ENCODE measurements at regions not wholly inside any gene's neighbourhood (a gene's known extent, or its start where the extent isn't known, plus 50 kb on each side); places are given as distances from the start of the nearest gene placed in this dataset.

- no peak for TF ChIP-seq CTCF (IDR thresholded peaks at IDR 0.05)
- no peak for TF ChIP-seq POLR2A (IDR thresholded peaks at IDR 0.05)
Measured at GRCh38 chr2:4838626-4839025, 853.6 kb upstream of the SOX11 start.

Measured in lower leg skin (tissue), 3 donors.